ENCODE measurements at regions not wholly inside any gene's neighbourhood (a gene's known extent, or its start where the extent isn't known, plus 50 kb on each side); places are given as distances from the start of the nearest gene placed in this dataset.

DNA sequence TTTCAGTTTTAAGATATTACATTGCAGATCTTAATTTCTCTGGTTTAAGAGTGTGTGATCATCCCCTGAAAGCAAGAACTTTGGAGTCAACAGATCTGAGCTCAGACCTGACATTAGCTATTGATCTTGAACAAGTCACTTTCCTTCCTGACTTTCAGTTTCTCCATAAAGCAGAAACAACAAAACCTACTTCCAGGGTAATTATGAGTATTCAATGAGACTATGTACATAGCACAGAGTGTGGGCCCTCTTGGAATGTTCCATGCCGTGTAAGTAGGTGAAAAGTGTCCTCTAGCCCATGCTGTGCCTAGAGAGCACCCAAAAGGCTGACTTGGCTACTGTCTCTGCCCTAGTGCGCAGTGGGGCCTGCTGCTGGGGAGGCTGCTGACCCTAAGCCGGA is 188.0 kb upstream of the RPL34 start:
- Mint-ChIP-seq H3K27ac (no peak overlapping the region), H3K27me3 (ENCODE audit: insufficient read depth) (no peaks in the 10 kb centered on the region), H3K36me3 (ENCODE audit: low read depth) (no peaks in the 10 kb centered on the region), H3K4me1 (no peaks in the 10 kb centered on the region), H3K9me3 (peaks cover 6% of the 10 kb centered on the region), H3K4me3 (no peak overlapping the region)
- H3K9me3 ChIP-seq (ENCODE audit: control insufficient read depth, low read length) = no peaks in the 10 kb centered on the region
- WGBS, 2 experiments (ENCODE audit: insufficient coverage in 1 of 2, insufficient read length in 1 of 2) = 92% methylated on average over 2 to 3 of the region's 3 CpGs
- no peak overlapping the region for H3K27ac ChIP-seq (ENCODE audit: low read depth, low read length)
- no peaks in the 10 kb centered on the region for H3K36me3 ChIP-seq (ENCODE audit: control insufficient read depth, insufficient read depth, low read length)
- no peak for DNase-seq
- no peaks in the 10 kb centered on the region for H3K4me1 ChIP-seq (ENCODE audit: control insufficient read depth, insufficient read depth, low read length)
- H3K27me3 ChIP-seq (ENCODE audit: control insufficient read depth, insufficient read depth, low read length, poor library complexity, severe bottlenecking) = no peaks in the 10 kb centered on the region
- TF ChIP-seq, protein P1, sequence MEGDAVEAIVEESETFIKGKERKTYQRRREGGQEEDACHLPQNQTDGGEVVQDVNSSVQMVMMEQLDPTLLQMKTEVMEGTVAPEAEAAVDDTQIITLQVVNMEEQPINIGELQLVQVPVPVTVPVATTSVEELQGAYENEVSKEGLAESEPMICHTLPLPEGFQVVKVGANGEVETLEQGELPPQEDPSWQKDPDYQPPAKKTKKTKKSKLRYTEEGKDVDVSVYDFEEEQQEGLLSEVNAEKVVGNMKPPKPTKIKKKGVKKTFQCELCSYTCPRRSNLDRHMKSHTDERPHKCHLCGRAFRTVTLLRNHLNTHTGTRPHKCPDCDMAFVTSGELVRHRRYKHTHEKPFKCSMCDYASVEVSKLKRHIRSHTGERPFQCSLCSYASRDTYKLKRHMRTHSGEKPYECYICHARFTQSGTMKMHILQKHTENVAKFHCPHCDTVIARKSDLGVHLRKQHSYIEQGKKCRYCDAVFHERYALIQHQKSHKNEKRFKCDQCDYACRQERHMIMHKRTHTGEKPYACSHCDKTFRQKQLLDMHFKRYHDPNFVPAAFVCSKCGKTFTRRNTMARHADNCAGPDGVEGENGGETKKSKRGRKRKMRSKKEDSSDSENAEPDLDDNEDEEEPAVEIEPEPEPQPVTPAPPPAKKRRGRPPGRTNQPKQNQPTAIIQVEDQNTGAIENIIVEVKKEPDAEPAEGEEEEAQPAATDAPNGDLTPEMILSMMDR (conservative IDR thresholded peaks at IDR 0.05) = no peak
- H3K4me3 ChIP-seq (ENCODE audit: low read length) = no peak overlapping the region
- no peak overlapping the region for H3K9ac ChIP-seq (ENCODE audit: extremely low read depth, low read length, poor library complexity, severe bottlenecking)

DNA sequence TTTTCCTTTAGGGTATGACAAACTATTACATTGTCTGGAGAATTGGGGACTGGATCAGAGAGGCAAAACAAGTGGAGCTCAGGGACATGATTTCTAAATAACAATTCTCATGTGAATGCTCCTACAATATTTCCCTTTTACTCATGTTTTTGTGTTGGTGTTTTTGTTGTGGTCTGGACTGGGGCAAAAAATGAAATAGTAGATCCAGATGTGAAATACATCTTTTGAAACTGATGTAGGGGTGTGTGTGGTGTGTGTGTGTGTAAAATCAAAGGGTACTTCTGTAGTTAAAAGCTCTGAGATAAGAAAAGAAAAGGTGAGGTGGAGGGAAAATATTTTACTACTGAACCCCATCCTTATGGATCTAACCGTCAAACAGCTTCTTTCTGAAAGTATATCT is 188.4 kb upstream of the RPL34 start:
- H3K4me1 ChIP-seq (ENCODE audit: control insufficient read depth, insufficient read depth, low read length) = no peaks in the 10 kb centered on the region
- Mint-ChIP-seq H3K27ac (no peak overlapping the region), H3K36me3 (ENCODE audit: low read depth) (no peaks in the 10 kb centered on the region), H3K9me3 (peaks cover 6% of the 10 kb centered on the region), H3K4me1 (no peaks in the 10 kb centered on the region), H3K27me3 (ENCODE audit: insufficient read depth) (no peaks in the 10 kb centered on the region), H3K4me3 (no peak overlapping the region)
- H3K4me3 ChIP-seq (ENCODE audit: low read length) = no peak overlapping the region
- no peak overlapping the region for H3K9ac ChIP-seq (ENCODE audit: extremely low read depth, low read length, poor library complexity, severe bottlenecking)
- no peak for DNase-seq
- no peaks in the 10 kb centered on the region for H3K27me3 ChIP-seq (ENCODE audit: control insufficient read depth, insufficient read depth, low read length, poor library complexity, severe bottlenecking)
- TF ChIP-seq, protein P1 (conservative IDR thresholded peaks at IDR 0.05) = no peak
- no CpG with 5 or more reads among the region's 1 CpG for WGBS, 2 experiments (ENCODE audit: insufficient coverage in 1 of 2, insufficient read length in 1 of 2)
- H3K9me3 ChIP-seq (ENCODE audit: control insufficient read depth, low read length) = no peaks in the 10 kb centered on the region
- H3K36me3 ChIP-seq (ENCODE audit: control insufficient read depth, insufficient read depth, low read length) = no peaks in the 10 kb centered on the region
- H3K27ac ChIP-seq (ENCODE audit: low read depth, low read length) = no peak overlapping the region

DNA sequence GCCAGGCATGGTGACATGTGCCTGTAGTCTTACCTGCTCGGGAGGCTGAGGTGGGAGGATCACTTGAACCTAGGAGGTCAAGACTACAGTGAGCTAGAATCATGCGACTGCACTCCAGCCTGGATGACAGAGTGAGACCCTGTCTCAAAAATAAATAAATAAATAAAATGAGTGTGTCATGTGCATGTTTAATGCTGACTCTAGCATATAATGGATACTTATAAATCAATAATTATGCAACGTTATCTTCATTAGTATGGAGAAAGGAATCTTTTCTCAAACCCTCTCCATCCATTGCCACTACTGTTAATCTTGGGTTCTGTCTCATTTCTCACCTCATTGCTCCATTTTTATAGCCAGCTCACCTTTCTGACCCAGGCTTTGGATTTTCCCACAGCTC is 189.5 kb upstream of the RPL34 start:
- Histone ChIP-seq H3K36me3 (ENCODE audit: control insufficient read depth, insufficient read depth, low read length) (no peaks in the 10 kb centered on the region), H3K4me3 (ENCODE audit: low read length) (no peak overlapping the region), H3K9me3 (ENCODE audit: control insufficient read depth, low read length) (no peaks in the 10 kb centered on the region), H3K27me3 (ENCODE audit: control insufficient read depth, insufficient read depth, low read length, poor library complexity, severe bottlenecking) (no peaks in the 10 kb centered on the region), H3K9ac (ENCODE audit: extremely low read depth, low read length, poor library complexity, severe bottlenecking) (no peak overlapping the region), H3K4me1 (ENCODE audit: control insufficient read depth, insufficient read depth, low read length) (no peaks in the 10 kb centered on the region), H3K27ac (ENCODE audit: low read depth, low read length) (no peak overlapping the region)
- Mint-ChIP-seq H3K27me3 (ENCODE audit: insufficient read depth) (no peaks in the 10 kb centered on the region), H3K4me3 (no peak overlapping the region), H3K36me3 (ENCODE audit: low read depth) (no peaks in the 10 kb centered on the region), H3K4me1 (no peaks in the 10 kb centered on the region), H3K27ac (no peak overlapping the region), H3K9me3 (peaks cover 4% of the 10 kb centered on the region)
- no peak for DNase-seq
- WGBS, 2 experiments (ENCODE audit: insufficient coverage in 1 of 2, insufficient read length in 1 of 2) = 98 to 100% methylated on average over 1 to 3 of the region's 3 CpGs
- TF ChIP-seq, protein P1 (conservative IDR thresholded peaks at IDR 0.05) = no peak

Data from endodermal cell (in vitro differentiated cells).